Femur (tissue), 1 donor: ENCODE measurements at regions not wholly inside any gene's neighbourhood (a gene's known extent, or its start where the extent isn't known, plus 50 kb on each side); places are given as distances from the start of the nearest gene placed in this dataset.

ENCODE experiments used
- DNase-seq: peaks from one replicate; pipeline ENCODE4 v3.0.0-alpha.2; 2017

DNA sequence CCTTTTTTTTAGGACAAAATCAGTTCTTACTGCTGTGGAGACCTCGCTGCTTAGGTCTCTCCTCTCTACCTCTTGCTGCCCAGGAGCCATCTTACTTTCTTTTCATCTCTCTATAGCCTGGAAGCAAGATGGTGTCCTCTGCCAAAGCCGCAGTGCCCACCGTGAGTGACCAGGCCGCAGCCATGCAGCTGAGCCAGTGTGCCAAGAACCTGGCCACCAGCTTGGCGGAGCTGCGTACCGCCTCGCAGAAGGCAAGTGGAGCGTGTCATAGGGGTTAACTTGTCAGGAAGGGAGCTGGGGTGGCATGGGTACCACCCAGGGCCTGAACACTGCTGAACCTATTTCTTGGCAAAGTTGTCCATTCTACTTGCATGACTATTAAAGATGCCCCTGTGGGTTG is 320.3 kb upstream of the TPM1 start:
- no peak for DNase-seq

GRCh38 chr15:62726461-62726860 is 316.1 kb upstream of the TPM1 start:
- DNase-seq: no peak

- no peak for DNase-seq
These were observed 315.0 kb upstream of the TPM1 start for GRCh38 chr15:62727501-62727900.

DNA sequence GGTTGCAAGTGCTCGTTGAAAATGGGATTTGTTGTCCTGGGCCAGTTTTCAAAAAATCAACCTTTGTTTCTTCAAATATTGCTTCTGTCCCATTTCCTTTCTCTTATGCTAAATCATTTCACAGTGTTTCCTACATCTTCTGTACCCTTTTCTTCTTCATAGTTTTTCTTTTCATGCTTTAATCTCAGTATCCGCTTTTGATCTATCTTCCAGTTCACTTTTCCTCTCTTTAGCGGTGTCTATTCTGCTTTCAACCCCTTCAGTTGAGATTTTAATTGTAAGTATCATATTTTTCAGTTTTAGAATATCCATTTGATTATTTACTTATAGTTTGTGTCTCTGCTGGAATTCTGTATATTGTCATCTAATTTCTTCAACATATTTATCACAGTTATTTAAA is 311.7 kb upstream of the TPM1 start:
- no peak for DNase-seq

GRCh38 chr15:62732078-62732477 is 310.5 kb upstream of the TPM1 start:
- no peak for DNase-seq

GRCh38 chr15:62734706-62735105 is 307.8 kb upstream of the TPM1 start:
- DNase-seq: no peak

DNA sequence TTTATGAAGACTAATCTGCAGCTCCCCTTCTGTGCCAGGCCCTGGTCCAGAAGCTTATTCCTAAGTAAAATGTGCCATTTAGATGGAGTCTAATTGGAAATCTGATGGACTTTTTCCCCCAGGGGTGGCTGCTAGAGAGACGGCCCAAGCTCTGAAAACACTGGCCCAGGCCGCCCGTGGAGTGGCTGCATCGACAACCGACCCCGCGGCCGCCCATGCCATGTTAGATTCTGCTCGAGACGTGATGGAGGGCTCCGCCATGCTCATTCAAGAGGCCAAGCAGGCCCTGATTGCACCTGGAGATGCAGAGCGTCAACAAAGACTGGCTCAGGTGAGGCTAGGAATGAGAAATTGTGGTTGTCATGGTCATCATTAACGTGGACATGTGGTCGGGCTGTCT is 305.8 kb upstream of the TPM1 start:
- DNase-seq: no peak

- DNase-seq: no peak
These were observed 305.0 kb upstream of the TPM1 start for GRCh38 chr15:62737551-62737950.

- no peak for DNase-seq
These were observed 303.5 kb upstream of the TPM1 start for GRCh38 chr15:62739082-62739481.

GRCh38 chr15:62739507-62739906 is 303.0 kb upstream of the TPM1 start:
- DNase-seq: no peak

- no peak for DNase-seq
These were observed 302.2 kb upstream of the TPM1 start for GRCh38 chr15:62740141-62741004.

GRCh38 chr15:62741106-62741505 is 301.4 kb upstream of the TPM1 start:
- no peak for DNase-seq

DNA sequence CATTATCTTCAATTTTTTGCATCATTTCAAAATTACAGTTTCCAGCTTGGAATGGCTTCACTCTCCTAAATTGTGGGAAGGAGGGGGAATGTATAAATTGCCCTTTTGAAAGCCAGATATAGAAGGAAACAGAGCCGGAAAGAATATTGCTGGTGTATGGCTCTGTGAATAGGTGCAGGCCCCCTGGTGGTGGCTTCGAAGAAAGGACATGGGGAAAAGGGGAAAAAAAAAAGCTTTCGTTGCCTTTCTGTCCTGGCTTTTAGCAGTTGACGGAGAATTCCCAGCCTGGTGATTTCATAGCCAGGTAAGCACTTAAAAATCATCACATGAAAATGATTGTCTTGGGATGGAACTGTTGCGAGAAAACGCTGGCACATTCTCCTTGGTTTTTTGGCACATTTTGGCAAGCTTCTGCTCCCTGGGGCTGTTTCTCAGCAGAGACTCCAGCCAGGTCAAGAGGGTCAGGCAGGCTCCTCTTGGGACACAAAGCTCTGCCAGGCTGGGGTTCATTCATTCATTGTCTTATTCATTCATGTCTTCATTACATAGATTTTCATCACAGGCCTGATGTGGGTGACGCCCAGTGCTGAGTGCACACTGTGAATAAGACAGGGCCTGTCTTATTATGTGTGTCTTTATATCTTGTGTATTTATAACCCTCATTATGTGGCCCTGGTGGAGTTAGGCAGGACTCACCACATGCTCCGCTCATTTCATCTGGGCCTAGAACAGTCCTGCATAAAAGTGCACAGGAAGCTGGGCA is 300.0 kb upstream of the TPM1 start:
- peak; percentile 67 for DNase-seq

GRCh38 chr15:62745621-62746225 is 296.8 kb upstream of the TPM1 start:
- no peak for DNase-seq

DNA sequence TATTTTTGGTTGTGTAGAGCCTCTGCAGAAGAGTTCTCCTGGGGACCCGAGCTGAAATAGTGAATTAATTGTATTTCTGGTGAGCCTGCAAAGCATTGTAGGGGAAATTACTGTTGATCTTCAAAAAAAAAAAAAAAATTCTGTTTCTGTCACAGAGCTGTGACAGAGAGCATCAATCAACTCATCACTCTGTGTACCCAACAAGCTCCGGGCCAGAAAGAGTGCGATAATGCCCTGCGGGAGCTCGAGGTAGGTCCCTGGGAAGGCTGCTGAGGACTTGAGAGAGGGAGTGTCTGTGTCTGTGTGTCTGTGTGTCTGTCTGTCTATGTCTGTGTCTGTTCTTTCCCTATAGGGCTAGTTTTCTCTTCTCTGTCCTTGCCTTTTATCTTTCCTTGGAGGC is 294.4 kb upstream of the TPM1 start:
- no peak for DNase-seq

- DNase-seq: no peak
These were observed 293.3 kb upstream of the TPM1 start for GRCh38 chr15:62749036-62749815.

- no peak for DNase-seq
These were observed 292.1 kb upstream of the TPM1 start for GRCh38 chr15:62750471-62750870.

DNA sequence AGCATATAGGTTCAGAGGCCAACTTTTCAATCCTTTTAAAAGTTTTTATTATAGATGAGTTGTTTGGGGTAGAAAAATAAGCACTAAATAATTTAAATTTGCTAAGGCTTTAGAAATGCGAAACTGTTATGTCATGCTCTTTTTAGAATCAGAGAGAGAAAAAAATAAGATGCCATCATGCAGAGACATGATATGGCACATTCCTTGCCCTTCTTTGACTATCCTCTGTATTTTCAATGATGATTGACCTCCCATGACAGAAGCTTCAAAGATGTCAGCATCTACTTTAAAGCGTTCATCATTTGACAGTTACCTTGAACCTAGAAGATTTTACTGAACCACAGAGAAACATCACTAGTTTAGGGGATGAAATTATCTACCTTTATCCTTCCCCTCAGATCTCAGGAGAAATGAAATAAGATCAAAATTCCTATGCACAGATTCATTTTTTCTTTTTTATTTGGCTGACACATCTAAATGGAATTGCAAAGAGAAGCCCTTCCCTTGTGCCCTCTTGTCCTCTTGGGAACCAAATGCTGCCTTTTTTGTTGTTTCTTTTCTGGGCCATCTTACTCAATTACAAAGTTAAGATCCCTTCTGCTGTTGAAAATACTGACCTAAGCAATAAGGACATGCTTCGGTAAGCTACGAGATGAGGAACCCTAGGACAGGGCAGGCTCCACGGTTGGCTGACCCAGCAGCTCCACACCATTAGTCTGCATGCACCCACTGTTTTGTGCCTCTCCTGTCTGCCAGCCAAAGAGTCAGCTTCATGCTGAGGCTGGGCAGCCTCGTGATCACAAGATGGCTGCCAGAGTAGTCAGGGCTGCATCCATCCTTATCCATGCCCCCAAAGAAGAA is 289.7 kb upstream of the TPM1 start:
- DNase-seq: no peak

DNA sequence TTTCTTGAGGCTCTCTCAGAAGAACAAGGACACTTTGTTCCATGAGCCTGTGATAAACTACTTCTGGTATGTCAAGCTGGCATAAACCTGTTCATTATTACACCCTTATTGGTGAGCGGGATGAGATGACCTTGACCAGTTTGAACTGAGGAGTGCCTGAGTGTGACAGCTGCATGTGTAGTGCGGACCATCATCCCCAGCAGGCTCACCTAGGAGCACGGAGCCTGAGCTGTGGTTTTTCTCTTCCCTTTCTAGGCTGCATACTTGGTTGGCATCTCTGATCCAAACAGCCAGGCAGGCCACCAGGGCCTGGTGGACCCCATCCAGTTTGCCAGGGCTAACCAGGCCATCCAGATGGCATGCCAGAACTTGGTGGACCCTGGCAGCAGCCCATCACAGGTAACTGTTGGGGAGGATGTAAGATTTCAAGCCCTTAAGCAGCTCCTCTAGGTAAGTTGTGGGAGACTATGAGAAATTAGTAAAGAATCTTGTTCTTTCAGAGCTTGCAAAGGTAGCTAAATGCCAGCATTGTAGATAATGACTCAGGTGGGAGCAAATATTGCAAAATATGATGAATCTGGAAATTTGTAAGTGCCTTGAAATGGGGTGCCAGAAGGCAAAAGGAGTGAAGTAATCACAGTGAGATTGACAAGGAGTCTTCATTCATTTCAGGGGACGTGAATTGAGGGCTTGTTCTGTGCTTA is 288.9 kb upstream of the TPM1 start:
- DNase-seq: no peak

- DNase-seq: no peak
These were observed 286.1 kb upstream of the TPM1 start for GRCh38 chr15:62756326-62756994.

GRCh38 chr15:62756995-62757360 is 285.6 kb upstream of the TPM1 start:
- DNase-seq: no peak
